OCI-LY7 (cell line): ENCODE measurements at regions not wholly inside any gene's neighbourhood (a gene's known extent, or its start where the extent isn't known, plus 50 kb on each side); places are given as distances from the start of the nearest gene placed in this dataset.

ENCODE experiments used
- BruUV-seq: library from RNA; stranded (reverse); fragments of 400-500 nt; replicated peaks from 2 replicates; lab custom pipeline; 2021; lab: Mats Ljungman, UMichigan
- CTCF ChIA-PET: fragments of 300-600 bp; sonication (Branson Sonifier 250); formaldehyde crosslinking; loops from one replicate; lab custom pipeline; 2022; ENCODE audit warnings: antibody characterized with exemption; ENCODE audit not compliant: unreplicated experiment; lab: Charles Lee
- POLR2A ChIA-PET: fragments of 300-600 bp; sonication (Branson Sonifier 250); formaldehyde crosslinking; loops from one replicate; lab custom pipeline; 2022; ENCODE audit warnings: antibody characterized with exemption; lab: Charles Lee
- DNase-seq: peaks from one replicate; pipeline ENCODE4 v3.0.0-alpha.2; 2015; ENCODE audit warnings: low spot score
- H2AFZ ChIP-seq: fragments of 200-600 bp; sonication (generic), shearing (Covaris generic); 2 replicates; pipeline ENCODE4 v1.6.1; 2014; ENCODE audit warnings: mild to moderate bottlenecking, antibody characterized with exemption, low read length, moderate library complexity
- H3K27ac ChIP-seq: fragments of 200-600 bp; sonication (generic); 2 replicates; pipeline ENCODE4 v1.5.1; 2014; ENCODE audit warnings: mixed run types, low read depth, mild to moderate bottlenecking, moderate library complexity, low read length, inconsistent platforms; ENCODE audit not compliant: poor library complexity, severe bottlenecking
- H3K36me3 ChIP-seq: fragments of 200-600 bp; sonication (generic); 2 replicates; pipeline ENCODE4 v1.6.1; 2014; ENCODE audit warnings: mild to moderate bottlenecking, antibody characterized with exemption, low read length, moderate library complexity, mixed read lengths; ENCODE audit not compliant: insufficient read depth
- H3K4me1 ChIP-seq: fragments of 200-600 bp; sonication (generic); 2 replicates; pipeline ENCODE4 v1.5.1; 2014; ENCODE audit warnings: mild to moderate bottlenecking, low read length; ENCODE audit not compliant: insufficient read depth, poor library complexity, severe bottlenecking
- H3K4me2 ChIP-seq: fragments of 200-600 bp; sonication (generic); 2 replicates; pipeline ENCODE4 v1.6.1; 2014; ENCODE audit warnings: mild to moderate bottlenecking, low read length
- H3K4me3 ChIP-seq: fragments of 200-600 bp; sonication (generic); 2 replicates; pipeline ENCODE4 v1.5.1; 2014; ENCODE audit warnings: mild to moderate bottlenecking, low read depth, low read length; ENCODE audit not compliant: poor library complexity, severe bottlenecking
- H3K79me2 ChIP-seq: fragments of 200-600 bp; sonication (generic); 2 replicates; pipeline ENCODE4 v1.6.1; 2016; ENCODE audit warnings: low read depth, mild to moderate bottlenecking, low read length, moderate library complexity, mixed read lengths; ENCODE audit not compliant: insufficient read depth
- H3K9me2 ChIP-seq: fragments of 200-600 bp; sonication (generic); 2 replicates; pipeline ENCODE4 v1.6.1; 2016; ENCODE audit warnings: mild to moderate bottlenecking, low read length, mixed read lengths; ENCODE audit not compliant: insufficient read depth
- H3K9me3 ChIP-seq: fragments of 200-600 bp; sonication (generic); 2 replicates; pipeline ENCODE4 v1.6.1; 2014; ENCODE audit warnings: mild to moderate bottlenecking, mixed run types, low read length, mixed read lengths
- H4K20me1 ChIP-seq: fragments of 200-600 bp; sonication (generic); 2 replicates; pipeline ENCODE4 v1.6.1; 2014; ENCODE audit warnings: mild to moderate bottlenecking, antibody characterized with exemption, low read length, moderate library complexity, mixed read lengths; ENCODE audit not compliant: insufficient read depth
- EZH2phosphoT487 ChIP-seq: fragments of 200-600 bp; sonication (generic); IDR thresholded peaks from 2 replicates; pipeline ENCODE4 v1.6.1; 2018; ENCODE audit warnings: low read depth, borderline replicate concordance, mild to moderate bottlenecking, mixed run types, antibody characterized with exemption, low read length, moderate library complexity, mixed read lengths
- intact Hi-C: fragments of 100-400 bp; cut with micrococcal nuclease; formaldehyde crosslinking; loops from one replicate; pipeline ENCODE4 v1.10.0; 2022; ENCODE audit not compliant: unreplicated experiment
- TF ChIP-seq, protein P1 (sequence below): fragments of 200-600 bp; sonication (generic); conservative IDR thresholded peaks from 2 replicates; pipeline ENCODE4 v1.5.1; 2014; ENCODE audit warnings: mild to moderate bottlenecking, antibody characterized with exemption, low read length, moderate library complexity, mixed read lengths

DNA sequence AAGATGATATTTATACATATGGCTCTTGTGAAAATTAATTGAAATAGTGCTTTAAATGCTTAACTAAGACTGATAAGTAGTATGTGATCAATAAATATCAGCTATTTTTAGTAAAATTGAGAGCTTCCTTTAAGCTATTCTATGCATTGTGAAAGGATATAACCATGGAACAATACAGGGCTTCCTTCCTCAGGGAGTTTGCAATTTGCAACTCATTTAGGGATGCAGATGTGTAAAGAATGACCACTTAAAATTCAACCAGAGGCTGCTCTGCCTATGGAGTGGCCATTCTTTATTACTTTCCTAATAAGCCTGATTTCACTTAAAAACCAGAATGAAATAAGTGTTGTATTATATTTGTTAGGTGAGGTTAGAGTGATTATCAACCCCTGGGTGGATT is 103.2 kb upstream of the PRICKLE1 start:
- TF ChIP-seq EZH2phosphoT487, result no peak
- TF ChIP-seq, protein P1, sequence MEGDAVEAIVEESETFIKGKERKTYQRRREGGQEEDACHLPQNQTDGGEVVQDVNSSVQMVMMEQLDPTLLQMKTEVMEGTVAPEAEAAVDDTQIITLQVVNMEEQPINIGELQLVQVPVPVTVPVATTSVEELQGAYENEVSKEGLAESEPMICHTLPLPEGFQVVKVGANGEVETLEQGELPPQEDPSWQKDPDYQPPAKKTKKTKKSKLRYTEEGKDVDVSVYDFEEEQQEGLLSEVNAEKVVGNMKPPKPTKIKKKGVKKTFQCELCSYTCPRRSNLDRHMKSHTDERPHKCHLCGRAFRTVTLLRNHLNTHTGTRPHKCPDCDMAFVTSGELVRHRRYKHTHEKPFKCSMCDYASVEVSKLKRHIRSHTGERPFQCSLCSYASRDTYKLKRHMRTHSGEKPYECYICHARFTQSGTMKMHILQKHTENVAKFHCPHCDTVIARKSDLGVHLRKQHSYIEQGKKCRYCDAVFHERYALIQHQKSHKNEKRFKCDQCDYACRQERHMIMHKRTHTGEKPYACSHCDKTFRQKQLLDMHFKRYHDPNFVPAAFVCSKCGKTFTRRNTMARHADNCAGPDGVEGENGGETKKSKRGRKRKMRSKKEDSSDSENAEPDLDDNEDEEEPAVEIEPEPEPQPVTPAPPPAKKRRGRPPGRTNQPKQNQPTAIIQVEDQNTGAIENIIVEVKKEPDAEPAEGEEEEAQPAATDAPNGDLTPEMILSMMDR, result no peak
- ChIA-PET CTCF (no interaction called here), POLR2A (interaction anchor here (0.6 kb wide), 1 partner anchor 18 kb away, joined by 4 read pairs; no protein-coding TSS in a partner anchor)
- Histone ChIP-seq H3K79me2 (no peaks in the 10 kb centered on the region), H3K4me2 (no peak overlapping the region), H3K9me2 (no peaks in the 10 kb centered on the region), H3K36me3 (no peaks in the 10 kb centered on the region), H3K27ac (no peak overlapping the region), H3K4me1 (no peaks in the 10 kb centered on the region), H4K20me1 (no peaks in the 10 kb centered on the region), H3K9me3 (no peaks in the 10 kb centered on the region), H3K4me3 (no peak overlapping the region), H2AFZ (no peak overlapping the region)
- intact Hi-C loops, result no loop called here
- no peak for DNase-seq
- BruUV-seq, result no TSS peak

DNA sequence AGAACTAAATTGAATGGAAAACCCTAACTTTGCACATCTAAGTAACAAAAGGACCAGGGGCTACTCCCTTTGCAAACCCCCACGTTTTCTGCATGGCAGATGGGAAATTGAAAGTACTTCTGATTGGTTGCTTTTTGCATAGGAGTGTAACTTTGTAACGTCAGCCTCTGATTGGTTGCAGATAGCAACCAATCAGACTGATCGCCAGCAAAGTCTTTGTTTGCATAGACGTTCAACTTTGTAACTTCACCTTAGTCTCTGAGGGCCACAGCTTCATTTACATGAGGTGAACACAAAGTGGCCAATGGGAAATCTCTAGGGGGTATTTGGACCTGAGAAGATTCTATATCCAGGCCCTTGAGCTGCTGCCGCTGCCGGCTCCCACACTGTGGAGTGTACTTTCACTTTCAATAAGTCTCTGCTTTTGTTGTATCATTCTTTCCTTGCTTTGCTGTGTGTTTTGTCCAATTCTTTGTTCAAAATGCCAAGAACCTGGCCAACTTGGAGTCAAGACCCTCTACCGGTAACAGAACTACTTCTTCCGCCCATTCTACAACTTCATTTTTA is 102.5 kb upstream of the PRICKLE1 start:
- TF ChIP-seq, protein P1, result no peak
- TF ChIP-seq EZH2phosphoT487, result no peak
- DNase-seq, result no peak
- no peaks in the 10 kb centered on the region for H3K4me1 ChIP-seq
- H3K9me3 ChIP-seq, result no peaks in the 10 kb centered on the region
- H3K4me3 ChIP-seq, result no peak overlapping the region
- no TSS peak for BruUV-seq
- no peaks in the 10 kb centered on the region for H3K9me2 ChIP-seq
- no peaks in the 10 kb centered on the region for H3K79me2 ChIP-seq
- H2AFZ ChIP-seq, result no peak overlapping the region
- intact Hi-C loops, result no loop called here
- H3K27ac ChIP-seq, result no peak overlapping the region
- H3K4me2 ChIP-seq, result no peak overlapping the region
- no peaks in the 10 kb centered on the region for H4K20me1 ChIP-seq
- ChIA-PET CTCF (no interaction called here), POLR2A (no interaction called here)
- H3K36me3 ChIP-seq, result no peaks in the 10 kb centered on the region

DNA sequence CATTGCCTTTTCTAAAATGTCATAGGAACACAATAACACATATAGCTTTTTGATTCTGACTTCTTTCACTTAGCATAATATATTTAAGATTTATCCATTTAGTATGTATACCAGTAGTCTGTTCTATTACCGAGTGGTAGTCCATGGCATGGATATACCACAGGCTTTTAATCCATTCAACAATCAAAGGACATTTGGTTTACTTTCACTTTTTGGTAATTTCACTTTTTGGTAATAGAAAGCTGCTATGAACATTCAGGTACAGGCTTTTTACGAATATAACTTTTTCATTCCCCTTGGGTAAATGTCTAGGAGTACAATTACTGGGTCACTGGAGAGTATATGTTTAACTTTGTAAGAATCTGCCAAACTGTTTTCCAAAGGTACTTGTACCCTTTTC is 100.7 kb upstream of the PRICKLE1 start:
- H3K9me3 ChIP-seq, result no peaks in the 10 kb centered on the region
- POLR2A ChIA-PET, result no interaction called here
- no peaks in the 10 kb centered on the region for H3K9me2 ChIP-seq
- no peak overlapping the region for H2AFZ ChIP-seq
- no peak overlapping the region for H3K27ac ChIP-seq
- no peak overlapping the region for H3K4me3 ChIP-seq
- no peaks in the 10 kb centered on the region for H3K79me2 ChIP-seq
- H3K4me2 ChIP-seq, result no peak overlapping the region
- no peak for DNase-seq
- intact Hi-C loops, result no loop called here
- no TSS peak for BruUV-seq
- TF ChIP-seq EZH2phosphoT487, result no peak
- TF ChIP-seq, protein P1, result no peak
- H4K20me1 ChIP-seq, result no peaks in the 10 kb centered on the region
- no peaks in the 10 kb centered on the region for H3K36me3 ChIP-seq
- no peaks in the 10 kb centered on the region for H3K4me1 ChIP-seq
- CTCF ChIA-PET, result no interaction called here
